B cell (primary cell): ENCODE measurements at regions not wholly inside any gene's neighbourhood (a gene's known extent, or its start where the extent isn't known, plus 50 kb on each side); places are given as distances from the start of the nearest gene placed in this dataset.

ENCODE experiments used
- ATAC-seq: fragments of 200-7000 bp; cut with Tn5 transposase; one replicate; pipeline ENCODE4 v1.10.0; 2021; ENCODE audit warnings: low read depth, mild to moderate bottlenecking, moderate number of reproducible peaks, moderate library complexity
- CTCF ChIA-PET: fragments of 350-600 bp; sonication (Branson Sonifier 250); formaldehyde crosslinking; loops from one replicate; lab custom pipeline; 2021; ENCODE audit warnings: antibody characterized with exemption, inconsistent platforms; lab: Charles Lee
- POLR2A ChIA-PET: fragments of 350-600 bp; sonication (Branson Sonifier 250); formaldehyde crosslinking; loops from one replicate; lab custom pipeline; 2021; ENCODE audit warnings: antibody characterized with exemption; lab: Charles Lee
- DNase-seq: peaks from one replicate; pipeline ENCODE4 v3.0.0; 2013
- H2AFZ ChIP-seq: 2 replicates; pipeline ENCODE4 v1.6.1; 2012; ENCODE audit warnings: mild to moderate bottlenecking, low read depth, low read length; ENCODE audit not compliant: insufficient read depth, poor library complexity, severe bottlenecking
- H3K27ac ChIP-seq, 2 donors: 1 replicate in 1 of 2; 2 replicates in 1 of 2; pipeline ENCODE4 v1.5.1; 2012 to 2013; ENCODE audit warnings: low read length in 2 of 2, mild to moderate bottlenecking in 2 of 2, moderate library complexity in 1 of 2
- H3K27me3 ChIP-seq, 4 experiments: fragments of 200-600 bp in 1 of 4; sonication (generic) in 1 of 4; replicated peaks in 1 of 4; 1 replicate in 2 of 4; 2 replicates in 2 of 4; pipeline versions ENCODE4 v1.6.1 to v1.7.0; 2013 to 2016; ENCODE audit warnings: low read length in 3 of 4, mild to moderate bottlenecking in 2 of 4, mixed read lengths in 1 of 4, moderate library complexity in 1 of 4; ENCODE audit not compliant: insufficient read depth in 4 of 4, control insufficient read depth in 3 of 4; ENCODE audit errors: control extremely low read depth in 1 of 4
- H3K36me3 ChIP-seq, 2 experiments: replicated peaks in 1 of 2; 1 replicate in 1 of 2; 2 replicates in 1 of 2; pipeline versions ENCODE4 v1.6.1 to v1.7.1; 2013; ENCODE audit warnings: low read length in 1 of 2; ENCODE audit not compliant: insufficient read depth in 2 of 2, control insufficient read depth in 1 of 2; ENCODE audit errors: control extremely low read depth in 1 of 2, extremely low read depth in 1 of 2
- H3K4me1 ChIP-seq, 2 donors: fragments of 200-600 bp in 1 of 2; sonication (generic) in 1 of 2; 1 replicate in 1 of 2; 2 replicates in 1 of 2; pipeline versions ENCODE4 v1.5.1 to v1.6.1; 2013 to 2017; ENCODE audit warnings: low read length in 2 of 2; ENCODE audit not compliant: control insufficient read depth in 2 of 2, insufficient read depth in 2 of 2
- H3K4me2 ChIP-seq: replicated peaks from 2 replicates; pipeline ENCODE3; 2012; ENCODE audit warnings: mild to moderate bottlenecking, low read depth, low read length; ENCODE audit not compliant: poor library complexity, severe bottlenecking
- H3K4me3 ChIP-seq, 5 experiments: fragments of 200-600 bp in 1 of 5; sonication (generic) in 1 of 5; 1 replicate in 3 of 5; 2 replicates in 2 of 5; pipeline versions ENCODE4 v1.5.1 to v1.7.0; 2011 to 2016; ENCODE audit warnings: low read length in 4 of 5, mild to moderate bottlenecking in 4 of 5, low read depth in 2 of 5, control low read depth in 1 of 5, moderate library complexity in 1 of 5; ENCODE audit not compliant: insufficient read depth in 1 of 5; ENCODE audit errors: control extremely low read depth in 1 of 5, extremely low read depth in 1 of 5
- H3K79me2 ChIP-seq: fragments of 200-600 bp; sonication (generic); one replicate; pipeline ENCODE4 v1.6.0; 2016; ENCODE audit warnings: low read length; ENCODE audit not compliant: control insufficient read depth, insufficient read depth
- H3K9ac ChIP-seq: fragments of 200-600 bp; sonication (generic); 2 replicates; pipeline ENCODE4 v1.6.1; 2017; ENCODE audit warnings: mild to moderate bottlenecking, low read length, moderate library complexity
- H3K9me3 ChIP-seq, 3 donors: one replicate each; pipeline versions ENCODE4 v1.6.1 to v1.7.1; 2013; ENCODE audit warnings: low read length in 2 of 3; ENCODE audit not compliant: control insufficient read depth in 2 of 3, insufficient read depth in 1 of 3; ENCODE audit errors: control extremely low read depth in 1 of 3
- H4K20me1 ChIP-seq: 2 replicates; pipeline ENCODE4 v1.6.0; 2012; ENCODE audit warnings: mild to moderate bottlenecking, low read length; ENCODE audit not compliant: insufficient read depth, control insufficient read depth, poor library complexity, severe bottlenecking
- H3K27ac Mint-ChIP-seq: one replicate; pipeline ENCODE4 v1.8.0; 2021; ENCODE audit warnings: mixed read lengths
- H3K27me3 Mint-ChIP-seq: one replicate; pipeline ENCODE4 v1.8.0; 2021; ENCODE audit warnings: mixed read lengths
- H3K4me1 Mint-ChIP-seq: one replicate; pipeline ENCODE4 v1.8.0; 2021; ENCODE audit warnings: mixed read lengths
- H3K4me3 Mint-ChIP-seq: one replicate; pipeline ENCODE4 v1.8.0; 2021; ENCODE audit warnings: mixed read lengths
- H3K9me3 Mint-ChIP-seq: one replicate; pipeline ENCODE4 v1.8.0; 2022; ENCODE audit warnings: mixed read lengths; ENCODE audit not compliant: insufficient read depth
- EZH2 ChIP-seq: IDR thresholded peaks from 2 replicates; pipeline ENCODE4 v1.6.1; 2012; ENCODE audit warnings: borderline replicate concordance, low read depth, mild to moderate bottlenecking, moderate library complexity, low read length; ENCODE audit not compliant: insufficient read depth, poor library complexity, severe bottlenecking
- WGBS: methylation state at CpG from one replicate; pipeline ENCODE4 v1.1.5; 2013; ENCODE audit warnings: missing lambda C conversion rate; ENCODE audit not compliant: insufficient coverage; 5-methylcytosine and 5-hydroxymethylcytosine counted together
- intact Hi-C: fragments of 100-400 bp; cut with micrococcal nuclease; formaldehyde crosslinking; loops from one replicate; pipeline ENCODE4 v1.10.0; 2022
- TF ChIP-seq, protein P1 (sequence below): fragments of 200-600 bp; IDR thresholded peaks from one replicate; pipeline ENCODE4 v1.8.0; 2022; ENCODE audit warnings: antibody characterized with exemption, mild to moderate bottlenecking

DNA sequence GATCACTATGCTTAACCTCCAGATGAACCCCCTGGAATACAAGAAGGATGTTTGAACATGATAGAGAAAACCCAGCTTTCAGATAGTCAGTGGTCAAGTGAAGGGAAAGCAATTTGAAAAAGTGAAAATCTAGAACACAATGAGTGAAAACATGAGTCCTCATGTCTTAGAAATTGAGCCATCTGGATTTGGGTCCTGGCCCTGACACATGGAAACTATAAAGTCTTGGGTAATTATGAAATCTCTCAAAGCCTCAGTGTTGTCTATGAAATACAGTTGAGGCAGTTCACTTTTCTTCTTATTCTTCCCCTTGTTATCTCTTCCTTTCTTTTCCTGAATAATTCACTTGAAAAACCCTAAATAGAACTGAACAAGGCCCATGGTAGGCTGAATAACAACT lies 120.6 kb downstream of the EN1 start:
- no peak for DNase-seq
- no peaks in the 10 kb centered on the region for H3K4me1 ChIP-seq
- CTCF ChIA-PET, result no interaction called here
- no peaks in the 10 kb centered on the region for H3K27me3 ChIP-seq
- H3K27ac Mint-ChIP-seq, result no peak overlapping the region
- TF ChIP-seq, protein P1, sequence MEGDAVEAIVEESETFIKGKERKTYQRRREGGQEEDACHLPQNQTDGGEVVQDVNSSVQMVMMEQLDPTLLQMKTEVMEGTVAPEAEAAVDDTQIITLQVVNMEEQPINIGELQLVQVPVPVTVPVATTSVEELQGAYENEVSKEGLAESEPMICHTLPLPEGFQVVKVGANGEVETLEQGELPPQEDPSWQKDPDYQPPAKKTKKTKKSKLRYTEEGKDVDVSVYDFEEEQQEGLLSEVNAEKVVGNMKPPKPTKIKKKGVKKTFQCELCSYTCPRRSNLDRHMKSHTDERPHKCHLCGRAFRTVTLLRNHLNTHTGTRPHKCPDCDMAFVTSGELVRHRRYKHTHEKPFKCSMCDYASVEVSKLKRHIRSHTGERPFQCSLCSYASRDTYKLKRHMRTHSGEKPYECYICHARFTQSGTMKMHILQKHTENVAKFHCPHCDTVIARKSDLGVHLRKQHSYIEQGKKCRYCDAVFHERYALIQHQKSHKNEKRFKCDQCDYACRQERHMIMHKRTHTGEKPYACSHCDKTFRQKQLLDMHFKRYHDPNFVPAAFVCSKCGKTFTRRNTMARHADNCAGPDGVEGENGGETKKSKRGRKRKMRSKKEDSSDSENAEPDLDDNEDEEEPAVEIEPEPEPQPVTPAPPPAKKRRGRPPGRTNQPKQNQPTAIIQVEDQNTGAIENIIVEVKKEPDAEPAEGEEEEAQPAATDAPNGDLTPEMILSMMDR, result no peak
- no peak for TF ChIP-seq EZH2
- intact Hi-C loops, result no loop called here
- H3K4me2 ChIP-seq, result no peak overlapping the region
- H3K4me1 Mint-ChIP-seq, result no peaks in the 10 kb centered on the region
- no peak overlapping the region for H3K4me3 Mint-ChIP-seq
- no peaks in the 10 kb centered on the region for H4K20me1 ChIP-seq
- no peaks in the 10 kb centered on the region for H3K79me2 ChIP-seq
- no peaks in the 10 kb centered on the region for H3K9me3 ChIP-seq
- POLR2A ChIA-PET, result no interaction called here
- no peak overlapping the region for H2AFZ ChIP-seq
- no peaks in the 10 kb centered on the region for H3K36me3 ChIP-seq
- H3K9ac ChIP-seq, result no peak overlapping the region
- no peak overlapping the region for H3K4me3 ChIP-seq
- peaks cover 2% of the 10 kb centered on the region for H3K27me3 Mint-ChIP-seq
- H3K27ac ChIP-seq, result no peak overlapping the region
- ATAC-seq, result no peak
- H3K9me3 Mint-ChIP-seq, result no peaks in the 10 kb centered on the region

DNA sequence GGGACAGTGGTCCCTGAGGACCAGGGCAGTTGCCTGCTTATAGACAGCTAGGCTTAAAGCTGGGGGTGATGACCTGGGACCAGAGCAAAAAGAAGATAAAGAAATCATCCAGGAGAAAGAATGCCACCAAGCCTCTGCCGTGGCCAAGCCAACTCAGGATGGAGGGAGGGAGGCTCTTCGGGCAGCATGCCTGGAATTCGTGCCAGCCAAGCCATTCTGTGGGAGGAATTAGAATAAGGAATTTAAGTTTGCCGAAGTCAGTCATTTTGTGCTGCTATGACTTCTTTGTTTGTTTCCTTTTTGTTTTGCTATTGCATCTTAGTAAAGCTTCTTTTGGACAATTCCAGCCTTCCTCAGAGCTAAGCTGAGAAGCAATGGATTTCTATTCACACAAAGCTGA lies 124.1 kb downstream of the EN1 start:
- no peak overlapping the region for H3K4me2 ChIP-seq
- no peak overlapping the region for H3K27ac ChIP-seq
- no peak overlapping the region for H3K4me3 ChIP-seq
- no peaks in the 10 kb centered on the region for H3K4me1 ChIP-seq
- Mint-ChIP-seq H3K27ac (no peak overlapping the region), H3K9me3 (no peaks in the 10 kb centered on the region), H3K4me3 (no peak overlapping the region), H3K4me1 (no peaks in the 10 kb centered on the region), H3K27me3 (no peaks in the 10 kb centered on the region)
- no peak for DNase-seq
- 73% methylated on average over 3 of the region's 4 CpGs for WGBS
- H3K27me3 ChIP-seq, result no peaks in the 10 kb centered on the region
- POLR2A ChIA-PET, result no interaction called here
- no peak for TF ChIP-seq EZH2
- TF ChIP-seq, protein P1, result no peak
- CTCF ChIA-PET, result no interaction called here
- H3K36me3 ChIP-seq, result no peaks in the 10 kb centered on the region
- H3K79me2 ChIP-seq, result no peaks in the 10 kb centered on the region
- no peak overlapping the region for H2AFZ ChIP-seq
- no peaks in the 10 kb centered on the region for H4K20me1 ChIP-seq
- H3K9ac ChIP-seq, result no peak overlapping the region
- intact Hi-C loops, result no loop called here
- H3K9me3 ChIP-seq, result no peaks in the 10 kb centered on the region
- ATAC-seq, result no peak
